Hepatocyte (in vitro differentiated cells): ENCODE measurements at regions not wholly inside any gene's neighbourhood (a gene's known extent, or its start where the extent isn't known, plus 50 kb on each side); places are given as distances from the start of the nearest gene placed in this dataset.

Source experiments
- DNase-seq: peaks from one replicate; pipeline ENCODE4 v3.0.0-alpha.2; 2016; ENCODE audit warnings: low spot score
- H2AFZ ChIP-seq: fragments of 200-600 bp; sonication (generic); 2 replicates; pipeline ENCODE4 v1.6.0; 2016; ENCODE audit warnings: antibody characterized with exemption, mild to moderate bottlenecking
- H3K27ac ChIP-seq: fragments of 200-600 bp; sonication (generic); 2 replicates; pipeline ENCODE4 v1.5.1; 2016; ENCODE audit warnings: mild to moderate bottlenecking
- H3K27me3 ChIP-seq: fragments of 200-600 bp; sonication (generic); 2 replicates; pipeline ENCODE4 v1.6.1; 2016
- H3K36me3 ChIP-seq: fragments of 200-600 bp; sonication (generic); replicated peaks from 2 replicates; pipeline ENCODE4 v1.5.1; 2016; ENCODE audit warnings: low read depth; ENCODE audit not compliant: insufficient read depth
- H3K4me1 ChIP-seq: fragments of 200-600 bp; sonication (generic); 2 replicates; pipeline ENCODE4 v1.5.1; 2016; ENCODE audit warnings: mild to moderate bottlenecking, moderate library complexity; ENCODE audit not compliant: insufficient read depth
- H3K4me2 ChIP-seq: fragments of 200-600 bp; sonication (generic); 2 replicates; pipeline ENCODE4 v1.6.0; 2016
- H3K4me3 ChIP-seq: fragments of 200-600 bp; sonication (generic); 2 replicates; pipeline ENCODE4 v1.5.1; 2016; ENCODE audit warnings: mild to moderate bottlenecking
- H3K79me2 ChIP-seq: fragments of 200-600 bp; sonication (generic); 2 replicates; pipeline ENCODE4 v1.6.0; 2017; ENCODE audit warnings: mild to moderate bottlenecking
- H3K9me2 ChIP-seq: fragments of 200-600 bp; sonication (generic); replicated peaks from 2 replicates; pipeline ENCODE4 v1.6.0; 2017; ENCODE audit warnings: mild to moderate bottlenecking; ENCODE audit not compliant: insufficient read depth
- H3K9me3 ChIP-seq: fragments of 200-600 bp; sonication (generic); 2 replicates; pipeline ENCODE4 v1.5.1; 2016; ENCODE audit warnings: low read depth, mild to moderate bottlenecking
- H4K20me1 ChIP-seq: fragments of 200-600 bp; sonication (generic); 2 replicates; pipeline ENCODE4 v1.6.0; 2016; ENCODE audit warnings: mild to moderate bottlenecking; ENCODE audit not compliant: insufficient read depth, poor library complexity, severe bottlenecking
- EZH2 ChIP-seq: fragments of 200-600 bp; sonication (generic); IDR thresholded peaks from 2 replicates; pipeline ENCODE4 v1.6.1; 2016; ENCODE audit warnings: antibody characterized with exemption, mild to moderate bottlenecking, borderline replicate concordance
- EZH2phosphoT487 ChIP-seq: fragments of 200-600 bp; sonication (generic); IDR thresholded peaks from one replicate; pipeline ENCODE4 v1.6.1; 2018; ENCODE audit warnings: antibody characterized with exemption, mild to moderate bottlenecking, low read depth, moderate library complexity; ENCODE audit not compliant: unreplicated experiment, severe bottlenecking
- WGBS: methylation state at CpG from one replicate; pipeline ENCODE4 v1.1.6; 2016; ENCODE audit warnings: low lambda C conversion rate; ENCODE audit errors: missing lambda C conversion rate; 5-methylcytosine and 5-hydroxymethylcytosine counted together
- TF ChIP-seq, protein P1 (sequence below): fragments of 200-600 bp; sonication (generic); IDR thresholded peaks from 2 replicates; pipeline ENCODE4 v1.5.1; 2016; ENCODE audit warnings: antibody characterized with exemption, mild to moderate bottlenecking; ENCODE audit not compliant: poor library complexity

DNA sequence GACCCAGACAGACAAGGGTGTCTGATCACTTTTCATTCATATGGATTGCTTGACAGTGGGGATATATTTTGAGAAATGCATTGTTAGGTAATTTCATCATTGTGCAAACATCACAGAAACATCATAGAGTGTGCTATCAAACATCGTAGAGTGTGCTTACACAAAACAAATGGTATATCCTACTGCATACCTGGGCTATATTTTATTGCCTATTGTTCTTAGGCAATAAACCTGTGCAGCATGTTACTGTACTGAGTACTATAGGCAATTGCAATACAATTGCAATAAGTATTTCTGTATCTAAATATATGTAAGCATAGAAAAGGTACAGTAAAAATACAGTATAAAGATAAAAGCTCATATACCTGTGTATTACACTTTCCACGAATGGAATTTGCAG is 319.1 kb downstream of the KIF20B start:
- no peak for DNase-seq
- 76% methylated on average over 2 of the region's 2 CpGs for WGBS
- TF ChIP-seq, protein P1, sequence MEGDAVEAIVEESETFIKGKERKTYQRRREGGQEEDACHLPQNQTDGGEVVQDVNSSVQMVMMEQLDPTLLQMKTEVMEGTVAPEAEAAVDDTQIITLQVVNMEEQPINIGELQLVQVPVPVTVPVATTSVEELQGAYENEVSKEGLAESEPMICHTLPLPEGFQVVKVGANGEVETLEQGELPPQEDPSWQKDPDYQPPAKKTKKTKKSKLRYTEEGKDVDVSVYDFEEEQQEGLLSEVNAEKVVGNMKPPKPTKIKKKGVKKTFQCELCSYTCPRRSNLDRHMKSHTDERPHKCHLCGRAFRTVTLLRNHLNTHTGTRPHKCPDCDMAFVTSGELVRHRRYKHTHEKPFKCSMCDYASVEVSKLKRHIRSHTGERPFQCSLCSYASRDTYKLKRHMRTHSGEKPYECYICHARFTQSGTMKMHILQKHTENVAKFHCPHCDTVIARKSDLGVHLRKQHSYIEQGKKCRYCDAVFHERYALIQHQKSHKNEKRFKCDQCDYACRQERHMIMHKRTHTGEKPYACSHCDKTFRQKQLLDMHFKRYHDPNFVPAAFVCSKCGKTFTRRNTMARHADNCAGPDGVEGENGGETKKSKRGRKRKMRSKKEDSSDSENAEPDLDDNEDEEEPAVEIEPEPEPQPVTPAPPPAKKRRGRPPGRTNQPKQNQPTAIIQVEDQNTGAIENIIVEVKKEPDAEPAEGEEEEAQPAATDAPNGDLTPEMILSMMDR: no peak
- TF ChIP-seq EZH2: no peak
- TF ChIP-seq EZH2phosphoT487: no peak

DNA sequence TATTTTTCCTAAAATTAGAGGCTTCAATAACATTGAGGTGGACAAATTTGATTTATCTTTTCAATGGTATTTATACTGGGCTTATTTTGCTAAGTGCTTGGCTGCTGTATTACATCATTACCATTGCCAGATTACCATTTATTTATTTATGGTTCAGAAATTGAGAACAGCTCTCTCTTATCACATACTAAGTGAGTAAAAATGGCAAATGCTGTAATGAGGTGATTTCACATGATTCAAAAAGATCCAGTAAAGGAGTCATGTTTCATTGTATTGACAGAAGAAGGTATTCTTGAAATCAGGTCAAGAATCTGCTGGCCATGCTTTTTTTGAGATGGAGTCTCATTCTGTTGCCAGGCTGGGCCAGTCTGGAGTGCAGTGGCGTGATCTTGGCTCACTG is 322.6 kb downstream of the KIF20B start:
- DNase-seq: no peak
- no peaks in the 10 kb centered on the region for H3K36me3 ChIP-seq
- no peak overlapping the region for H2AFZ ChIP-seq
- no peaks in the 10 kb centered on the region for H3K27me3 ChIP-seq
- H4K20me1 ChIP-seq: no peaks in the 10 kb centered on the region
- no peak overlapping the region for H3K27ac ChIP-seq
- no peak overlapping the region for H3K4me3 ChIP-seq
- no peaks in the 10 kb centered on the region for H3K79me2 ChIP-seq
- H3K9me3 ChIP-seq: no peaks in the 10 kb centered on the region
- H3K4me2 ChIP-seq: no peak overlapping the region
- H3K4me1 ChIP-seq: no peaks in the 10 kb centered on the region
- WGBS: 80% methylated on average over 1 of the region's 1 CpG
- no peaks in the 10 kb centered on the region for H3K9me2 ChIP-seq
- no peak for TF ChIP-seq EZH2
- TF ChIP-seq, protein P1: no peak
- no peak for TF ChIP-seq EZH2phosphoT487

More for the DNA sequence above, 319.1 kb downstream of the KIF20B start:
- Histone ChIP-seq H3K79me2 (no peaks in the 10 kb centered on the region), H3K9me3 (no peaks in the 10 kb centered on the region), H3K4me1 (no peaks in the 10 kb centered on the region), H3K27me3 (no peaks in the 10 kb centered on the region), H3K9me2 (no peaks in the 10 kb centered on the region), H3K36me3 (no peaks in the 10 kb centered on the region), H2AFZ (no peak overlapping the region), H3K27ac (no peak overlapping the region), H4K20me1 (no peaks in the 10 kb centered on the region), H3K4me2 (no peak overlapping the region), H3K4me3 (no peak overlapping the region)

DNA sequence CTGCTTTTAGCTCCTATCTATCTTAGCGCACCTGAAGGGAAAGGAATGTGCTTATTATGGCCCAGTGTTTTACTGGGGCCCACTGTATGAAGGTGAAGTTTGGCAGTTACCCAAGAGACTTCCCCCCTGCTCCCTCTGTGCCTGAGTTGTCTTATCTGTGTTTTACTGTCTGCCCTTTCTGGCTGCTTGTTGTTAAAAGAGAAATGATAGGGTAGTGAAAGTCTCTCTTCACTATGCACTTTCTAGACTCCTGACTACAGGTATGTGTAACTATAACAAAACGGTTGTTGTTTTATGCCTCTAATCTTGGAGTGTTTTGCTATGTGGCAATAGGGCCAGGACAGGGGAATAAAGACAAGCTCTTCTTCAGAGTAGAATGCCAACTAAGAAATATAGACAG is 326.9 kb downstream of the KIF20B start:
- Histone ChIP-seq H3K9me2 (no peaks in the 10 kb centered on the region), H3K36me3 (no peaks in the 10 kb centered on the region), H3K27ac (no peak overlapping the region), H3K79me2 (no peaks in the 10 kb centered on the region), H3K4me2 (no peak overlapping the region), H3K4me3 (no peak overlapping the region), H2AFZ (no peak overlapping the region), H3K4me1 (no peaks in the 10 kb centered on the region), H3K9me3 (no peaks in the 10 kb centered on the region), H3K27me3 (no peaks in the 10 kb centered on the region), H4K20me1 (no peaks in the 10 kb centered on the region)
- no peak for TF ChIP-seq EZH2
- TF ChIP-seq, protein P1: no peak
- no peak for TF ChIP-seq EZH2phosphoT487
- WGBS: 33% methylated on average over 2 of the region's 2 CpGs
- no peak for DNase-seq

DNA sequence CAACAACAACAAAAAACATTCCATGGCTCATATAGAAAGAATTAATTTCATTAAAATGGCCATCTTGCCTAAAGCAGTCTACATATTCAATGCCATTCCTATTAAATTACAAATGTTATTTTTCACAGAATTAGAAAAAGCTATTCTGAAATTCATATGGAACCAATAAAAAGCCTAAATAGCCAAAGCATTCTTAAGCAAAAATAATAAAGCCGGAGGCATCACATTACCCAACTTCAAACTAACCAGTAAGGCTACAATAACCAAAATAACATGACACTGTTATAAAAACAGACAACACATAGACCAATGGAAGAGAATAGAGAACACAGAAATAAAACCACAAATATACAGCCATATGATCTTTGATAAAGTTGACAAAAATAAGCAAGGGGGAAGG is 330.4 kb downstream of the KIF20B start:
- H3K9me3 ChIP-seq: no peaks in the 10 kb centered on the region
- H3K36me3 ChIP-seq: no peaks in the 10 kb centered on the region
- H3K27me3 ChIP-seq: no peaks in the 10 kb centered on the region
- no peak overlapping the region for H3K4me3 ChIP-seq
- no peaks in the 10 kb centered on the region for H3K4me1 ChIP-seq
- no peak for DNase-seq
- no peaks in the 10 kb centered on the region for H4K20me1 ChIP-seq
- no peak overlapping the region for H3K27ac ChIP-seq
- no peak overlapping the region for H3K4me2 ChIP-seq
- no peaks in the 10 kb centered on the region for H3K9me2 ChIP-seq
- H2AFZ ChIP-seq: no peak overlapping the region
- no peak for TF ChIP-seq EZH2
- no peak for TF ChIP-seq EZH2phosphoT487
- TF ChIP-seq, protein P1: no peak
- no peaks in the 10 kb centered on the region for H3K79me2 ChIP-seq
- 91% methylated on average over 1 of the region's 1 CpG for WGBS
